ENCODE measurements at regions not wholly inside any gene's neighbourhood (a gene's known extent, or its start where the extent isn't known, plus 50 kb on each side); places are given as distances from the start of the nearest gene placed in this dataset.
A peak's percentile ranks its signal among the peaks of the same experiment; 100 is the strongest.
"Not testable (repeated sequence)": the region's sequence is repeated elsewhere in the genome, so short reads cannot be mapped to it uniquely, and the experiment has no call there.

- H3F3A ChIP-seq (ENCODE audit: control insufficient read depth, insufficient read depth): no peaks in the 10 kb centered on the region
- H3K4me2 ChIP-seq (ENCODE audit: low read length): no peak overlapping the region
- H3K4me3 ChIP-seq (ENCODE audit: low read length): no peak overlapping the region
- H3K36me3 ChIP-seq (ENCODE audit: control insufficient read depth, low read length): no peaks in the 10 kb centered on the region
- H3K79me2 ChIP-seq (ENCODE audit: control insufficient read depth, low read length): no peaks in the 10 kb centered on the region
- no peaks in the 10 kb centered on the region for H3K27me3 ChIP-seq (ENCODE audit: control insufficient read depth, low read length)
- no peak for TF ChIP-seq EZH2phosphoT487 (IDR thresholded peaks at IDR 0.05; ENCODE audit: borderline replicate concordance, low read length)
- TF ChIP-seq CTCF (IDR thresholded peaks at IDR 0.05; ENCODE audit: low read depth, low read length, poor library complexity, severe bottlenecking): peak; percentile 85
- no peak overlapping the region for H3K27ac ChIP-seq (ENCODE audit: low read depth, low read length)
- H4K20me1 ChIP-seq (ENCODE audit: control insufficient read depth, insufficient read depth, low read depth, low read length): no peaks in the 10 kb centered on the region
- H3K9me2 ChIP-seq (replicated peaks; ENCODE audit: control insufficient read depth, low read length): no peaks in the 10 kb centered on the region
- H3K9me3 ChIP-seq (ENCODE audit: control insufficient read depth, insufficient read depth, low read length): no peaks in the 10 kb centered on the region
- H3K4me1 ChIP-seq (ENCODE audit: control insufficient read depth, low read length): no peaks in the 10 kb centered on the region
Observed at GRCh38 chr17:16873174-16874035, 98.5 kb downstream of the TNFRSF13B start.

GRCh38 chr17:16872351-16873173 is 99.4 kb downstream of the TNFRSF13B start:
- no peaks in the 10 kb centered on the region for H3K36me3 ChIP-seq (ENCODE audit: control insufficient read depth, low read length)
- no peaks in the 10 kb centered on the region for H3K4me1 ChIP-seq (ENCODE audit: control insufficient read depth, low read length)
- no peaks in the 10 kb centered on the region for H3F3A ChIP-seq (ENCODE audit: control insufficient read depth, insufficient read depth)
- no peaks in the 10 kb centered on the region for H3K9me3 ChIP-seq (ENCODE audit: control insufficient read depth, insufficient read depth, low read length)
- H3K4me2 ChIP-seq (ENCODE audit: low read length): no peak overlapping the region
- no peak overlapping the region for H3K4me3 ChIP-seq (ENCODE audit: low read length)
- H4K20me1 ChIP-seq (ENCODE audit: control insufficient read depth, insufficient read depth, low read depth, low read length): no peaks in the 10 kb centered on the region
- H3K27ac ChIP-seq (ENCODE audit: low read depth, low read length): no peak overlapping the region
- no peaks in the 10 kb centered on the region for H3K9me2 ChIP-seq (replicated peaks; ENCODE audit: control insufficient read depth, low read length)
- no peaks in the 10 kb centered on the region for H3K27me3 ChIP-seq (ENCODE audit: control insufficient read depth, low read length)
- no peaks in the 10 kb centered on the region for H3K79me2 ChIP-seq (ENCODE audit: control insufficient read depth, low read length)
- no peak for TF ChIP-seq CTCF (IDR thresholded peaks at IDR 0.05; ENCODE audit: low read depth, low read length, poor library complexity, severe bottlenecking)
- TF ChIP-seq EZH2phosphoT487 (IDR thresholded peaks at IDR 0.05; ENCODE audit: borderline replicate concordance, low read length): no peak

- not testable (repeated sequence) for H3K9me2 ChIP-seq (replicated peaks; ENCODE audit: control insufficient read depth, low read length); H3K27ac ChIP-seq (ENCODE audit: low read depth, low read length); H3K79me2 ChIP-seq (ENCODE audit: control insufficient read depth, low read length); H3K36me3 ChIP-seq (ENCODE audit: control insufficient read depth, low read length); H3F3A ChIP-seq (ENCODE audit: control insufficient read depth, insufficient read depth); H3K4me3 ChIP-seq (ENCODE audit: low read length); H3K4me2 ChIP-seq (ENCODE audit: low read length); H3K4me1 ChIP-seq (ENCODE audit: control insufficient read depth, low read length); H3K27me3 ChIP-seq (ENCODE audit: control insufficient read depth, low read length); H4K20me1 ChIP-seq (ENCODE audit: control insufficient read depth, insufficient read depth, low read depth, low read length); H3K9me3 ChIP-seq (ENCODE audit: control insufficient read depth, insufficient read depth, low read length)
Observed at GRCh38 chr17:16871446-16872190, 100.3 kb downstream of the TNFRSF13B start.

Measured in DOHH2 (cell line).